Kasumi-1 (cell line): ENCODE measurements at regions not wholly inside any gene's neighbourhood (a gene's known extent, or its start where the extent isn't known, plus 50 kb on each side); places are given as distances from the start of the nearest gene placed in this dataset.
A peak's percentile ranks its signal among the peaks of the same experiment; 100 is the strongest.
"Not testable (repeated sequence)": the region's sequence is repeated elsewhere in the genome, so short reads cannot be mapped to it uniquely, and the experiment has no call there.

ENCODE experiments used
- DNase-seq, 2 experiments: peaks; one replicate each; lab custom pipeline; 2025; lab: John Stamatoyannopoulos, UW

DNA sequence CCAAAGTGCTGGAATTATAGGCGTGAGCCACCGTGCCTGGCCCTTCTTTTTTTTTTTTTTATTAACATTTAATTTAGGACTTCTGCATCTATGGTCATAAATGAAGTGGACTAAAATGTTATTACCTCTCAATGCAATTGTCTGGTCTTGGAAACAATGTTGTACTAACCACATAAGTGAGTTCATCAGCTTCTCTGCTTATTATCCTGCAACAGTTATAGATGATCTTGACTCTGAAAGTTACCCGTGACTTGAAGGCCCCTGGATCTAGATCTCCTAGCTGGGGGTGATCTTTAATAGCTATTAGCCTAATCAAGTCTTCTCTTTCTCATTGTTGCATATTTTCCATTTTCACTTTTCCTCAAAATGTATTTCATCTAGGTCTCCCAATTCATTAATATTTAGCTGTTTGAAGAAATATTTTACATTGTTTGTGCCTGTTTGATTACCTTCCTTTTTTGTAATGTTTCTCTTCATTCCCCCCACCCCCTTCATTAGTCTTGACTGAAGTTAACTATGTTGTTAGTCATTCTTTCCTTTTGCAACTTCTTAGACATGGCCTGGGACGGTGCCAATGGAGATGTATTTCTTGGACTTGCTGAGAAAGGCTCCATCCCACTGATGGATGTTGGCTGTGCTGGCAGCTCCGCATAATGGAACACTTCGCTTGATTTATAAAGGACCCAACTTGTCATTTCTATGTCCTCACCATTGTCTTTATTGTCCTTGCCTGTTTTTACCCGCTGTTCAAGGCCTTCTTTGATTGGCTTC lies 141.6 kb upstream of the RIOK3 start:
- no peak for DNase-seq

DNA sequence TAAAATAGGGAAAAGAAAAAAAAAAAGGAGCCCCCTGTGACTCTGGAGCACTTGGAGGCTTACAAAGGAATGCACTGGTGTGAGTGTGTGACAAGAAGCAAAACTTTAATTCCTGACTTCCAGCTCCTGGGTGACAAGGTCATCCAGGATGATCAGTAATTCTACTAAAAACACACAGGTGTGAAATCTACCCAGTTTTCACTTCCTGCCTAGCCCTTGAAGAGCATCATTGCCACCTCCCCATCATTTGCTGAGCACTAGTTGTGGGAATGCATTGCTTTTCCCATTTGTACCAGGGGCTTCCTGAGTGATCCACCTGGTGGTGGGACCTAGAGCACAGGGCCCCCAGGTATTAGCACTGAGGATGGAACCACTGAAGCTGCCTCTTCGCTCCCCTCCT lies 139.7 kb upstream of the RIOK3 start:
- DNase-seq = no peak

DNA sequence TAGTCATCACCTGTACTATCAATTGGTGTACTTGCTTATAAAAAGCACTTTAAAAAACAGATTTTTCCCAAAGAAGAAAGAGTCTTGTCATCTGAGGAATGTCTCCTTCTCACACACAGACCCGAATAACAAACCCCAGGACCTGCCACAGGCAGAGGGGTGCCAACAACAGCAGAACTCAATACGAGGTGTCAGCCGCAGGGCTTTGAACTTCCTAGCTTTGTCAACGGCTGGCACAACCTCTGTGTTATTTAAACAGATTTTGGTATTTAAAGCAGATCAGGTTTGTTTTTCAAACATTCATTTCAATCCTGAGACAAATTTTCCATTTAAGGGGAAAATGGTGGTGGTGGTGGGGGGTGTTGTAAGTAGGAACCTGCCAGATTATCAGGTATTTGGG lies 138.4 kb upstream of the RIOK3 start:
- DNase-seq = no peak

DNA sequence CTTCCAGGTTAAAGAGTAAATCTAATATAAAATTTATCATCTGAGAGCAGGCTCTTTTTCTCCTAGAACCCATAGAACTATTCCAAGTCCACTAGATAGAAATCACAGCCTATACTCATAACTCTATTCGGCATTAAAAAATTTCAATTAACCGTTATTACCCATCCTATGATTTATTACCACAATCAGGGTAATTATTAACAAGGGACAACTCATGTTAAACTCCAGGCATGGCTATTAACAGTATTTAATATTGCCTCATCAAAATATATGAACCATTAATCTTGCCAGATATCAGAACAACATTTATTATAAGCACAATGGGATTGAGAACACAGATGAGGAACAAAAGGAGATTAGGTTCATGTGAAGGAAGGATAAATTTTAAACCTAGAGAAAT lies 136.8 kb upstream of the RIOK3 start:
- DNase-seq = no peak

DNA sequence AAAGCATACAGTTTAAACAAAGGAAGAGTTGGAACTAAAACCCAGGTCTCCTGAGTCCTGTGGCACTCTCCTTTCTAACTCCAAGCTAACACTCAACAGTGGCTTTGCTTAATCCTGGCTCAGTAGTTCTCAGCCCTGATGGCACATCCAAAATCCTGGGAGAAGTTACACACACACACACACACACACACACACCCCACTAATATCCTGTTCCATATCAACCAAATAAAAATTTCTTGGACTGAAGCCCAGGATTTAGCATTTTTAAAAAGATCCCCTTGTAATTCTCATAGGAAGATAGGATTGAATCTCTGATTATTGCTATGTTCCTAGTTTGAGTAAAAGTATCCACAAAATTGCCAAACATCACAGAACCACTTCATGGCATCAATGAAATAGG lies 136.1 kb upstream of the RIOK3 start:
- no peak for DNase-seq

DNA sequence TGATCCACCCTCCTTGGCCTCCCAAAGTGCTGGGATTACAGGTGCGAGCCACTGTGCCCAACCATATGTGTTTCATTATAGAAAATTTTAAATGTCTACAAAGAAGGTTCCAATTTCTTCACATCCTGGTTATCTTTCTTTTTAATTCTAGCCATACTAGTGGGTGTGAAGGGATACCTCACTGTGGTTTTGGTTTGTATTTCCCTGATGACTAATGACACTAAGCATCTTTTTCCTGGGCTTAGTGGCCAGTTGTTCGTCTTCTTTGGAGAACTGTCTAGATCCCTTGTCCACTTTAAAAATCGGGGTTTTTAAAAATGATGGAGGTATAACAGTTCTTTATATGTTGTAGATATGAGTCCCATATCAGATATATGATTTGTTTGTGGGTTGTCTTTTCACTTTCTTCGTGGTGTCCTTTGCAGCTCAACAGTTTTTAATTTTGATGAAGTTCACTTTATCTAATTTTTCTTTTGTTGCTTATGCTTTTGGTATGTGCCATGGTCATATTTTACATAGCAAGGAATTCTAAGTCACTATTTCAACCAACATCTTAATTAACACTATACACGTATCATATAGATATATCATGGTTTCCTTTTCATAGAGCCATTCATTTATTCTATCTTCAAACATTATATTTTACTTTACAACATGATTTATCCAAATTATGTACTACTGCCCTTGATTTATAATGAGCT lies 135.0 kb upstream of the RIOK3 start:
- no peak for DNase-seq

DNA sequence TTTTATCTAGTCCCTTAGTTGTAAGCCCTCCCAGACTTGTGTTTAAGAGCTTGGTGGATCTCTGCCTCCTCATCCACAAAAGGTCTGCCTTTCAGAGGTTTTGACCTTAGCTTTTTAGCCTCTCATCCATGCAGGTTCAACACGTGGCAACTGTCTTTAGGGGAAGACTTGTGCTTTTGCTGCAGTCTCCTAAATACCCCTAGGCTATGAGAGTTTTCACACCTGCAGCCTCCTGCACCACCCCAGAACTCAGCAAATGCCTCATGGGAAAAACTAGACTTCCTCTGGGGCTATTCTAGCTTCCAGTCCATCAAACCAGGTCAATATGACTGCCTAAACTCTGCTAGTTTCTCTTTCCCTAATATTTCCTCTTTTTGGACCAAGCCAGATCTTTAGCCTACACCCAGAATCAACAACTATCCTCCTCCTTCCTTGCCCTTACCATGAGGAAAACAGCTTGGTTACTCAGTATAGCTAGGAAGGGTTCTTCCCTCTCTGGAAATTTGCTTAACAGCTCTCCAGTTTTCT lies 132.3 kb upstream of the RIOK3 start:
- DNase-seq = no peak

DNA sequence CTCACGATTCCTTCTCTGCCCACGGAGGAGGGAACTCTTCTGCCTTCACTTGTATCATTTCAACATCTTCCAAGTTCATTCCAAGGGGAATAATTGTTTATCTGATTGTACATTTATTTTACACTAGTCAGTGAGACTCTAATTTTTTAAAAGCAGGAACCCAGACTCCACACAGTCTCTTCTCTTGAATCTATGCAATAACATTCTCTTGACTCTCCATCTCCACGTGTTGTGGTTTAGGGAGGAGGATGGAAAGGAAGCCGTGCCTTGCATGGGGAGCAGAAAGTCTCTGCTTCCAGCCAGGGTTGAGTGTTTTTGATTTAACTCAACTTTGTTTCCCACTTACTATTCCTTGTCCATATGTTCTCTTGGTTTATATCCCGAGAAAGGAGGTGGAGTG lies 131.1 kb upstream of the RIOK3 start:
- peak in 1 of 2 experiments; percentile 17 for DNase-seq

DNA sequence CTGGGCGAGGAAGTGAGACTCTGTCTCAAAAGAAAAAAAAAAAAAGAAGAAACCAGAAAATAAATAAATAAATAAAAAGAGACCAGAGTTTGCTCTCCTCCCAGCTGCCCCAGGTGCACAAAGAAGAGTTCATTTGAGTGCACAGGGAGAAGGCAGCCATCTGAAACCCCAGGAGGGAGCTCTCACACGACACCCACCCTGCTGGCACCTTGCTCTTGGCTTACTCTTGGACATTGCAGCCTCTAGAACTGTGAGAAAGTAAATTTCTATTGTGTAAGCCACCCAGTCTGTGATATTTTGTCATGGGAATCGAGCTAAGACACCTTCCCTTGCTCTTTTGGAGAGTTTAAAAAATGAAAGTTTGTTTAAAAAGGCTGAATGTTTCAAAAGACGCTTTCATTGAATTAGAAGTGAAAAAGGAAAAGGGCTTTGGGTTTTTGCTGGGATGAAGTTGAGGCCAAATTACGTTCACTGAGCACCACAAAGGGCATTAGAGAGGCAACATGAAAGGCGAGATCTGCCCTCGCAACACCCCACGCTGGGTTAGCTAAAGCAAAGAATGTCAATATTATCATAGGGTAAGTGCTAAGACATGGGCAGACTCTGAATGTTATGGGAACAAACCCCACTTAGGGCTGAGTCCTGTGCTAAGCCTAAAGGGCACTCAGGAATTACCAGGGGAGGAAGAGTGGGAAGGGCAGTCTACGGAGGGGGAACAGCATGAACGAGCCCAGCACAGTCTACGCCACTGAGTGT lies 128.9 kb upstream of the RIOK3 start:
- no peak for DNase-seq

DNA sequence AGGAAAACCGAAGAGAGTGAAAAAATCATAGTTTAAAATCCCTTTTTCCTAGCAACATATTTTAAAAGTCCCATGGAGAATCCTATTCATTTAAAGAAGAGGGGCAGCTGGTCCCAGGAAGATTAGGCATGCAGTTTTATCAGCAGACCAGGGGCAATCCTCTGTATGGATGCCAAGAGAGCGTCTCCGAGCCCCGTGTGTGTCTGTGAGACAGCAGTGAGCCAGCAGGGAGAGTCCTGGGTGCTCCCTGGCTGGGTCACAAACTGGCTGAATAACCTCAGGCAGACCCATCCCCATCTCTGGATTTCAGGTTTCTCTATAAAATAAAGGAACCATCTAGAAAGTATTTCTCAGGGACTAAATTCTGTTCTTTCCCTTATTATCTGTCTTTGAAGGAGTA lies 128.2 kb upstream of the RIOK3 start:
- DNase-seq = no peak

DNA sequence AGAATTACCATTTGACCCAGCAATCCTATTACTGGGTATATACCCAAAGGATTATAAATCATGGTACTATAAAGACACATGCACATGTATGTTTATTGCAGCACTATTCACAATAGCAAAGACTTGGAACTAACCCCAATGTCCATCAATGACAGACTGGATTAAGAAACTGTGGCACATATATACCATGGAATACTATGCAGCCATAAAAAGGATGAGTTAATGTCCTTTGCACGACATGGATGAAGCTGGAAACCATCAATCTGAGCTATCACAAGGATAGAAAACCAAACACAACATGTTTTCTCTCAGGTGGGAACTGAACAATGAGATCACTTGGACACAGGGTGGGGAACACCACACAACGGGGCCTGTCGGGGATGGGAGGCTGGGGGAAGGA lies 123.4 kb upstream of the RIOK3 start:
- DNase-seq = not testable (repeated sequence)

DNA sequence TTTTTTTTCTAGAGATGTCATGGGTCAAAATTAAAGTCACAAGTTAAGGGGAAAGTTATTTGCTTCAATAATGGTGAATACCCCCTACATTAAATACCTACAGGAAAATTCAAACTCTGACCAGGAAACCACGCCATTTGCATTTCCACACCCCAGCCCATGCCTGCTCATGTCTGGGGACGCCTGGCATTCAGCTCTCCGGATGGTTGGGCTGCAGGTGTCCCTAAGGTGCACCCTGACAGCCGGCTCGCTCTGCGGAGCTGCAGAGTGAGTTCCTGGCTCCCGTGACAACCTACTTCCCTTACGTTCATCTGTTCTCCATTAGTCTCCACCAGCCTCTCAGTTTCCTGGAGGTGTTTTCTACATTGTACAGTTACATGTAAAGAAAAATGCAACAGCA lies 122.7 kb upstream of the RIOK3 start:
- no peak for DNase-seq

DNA sequence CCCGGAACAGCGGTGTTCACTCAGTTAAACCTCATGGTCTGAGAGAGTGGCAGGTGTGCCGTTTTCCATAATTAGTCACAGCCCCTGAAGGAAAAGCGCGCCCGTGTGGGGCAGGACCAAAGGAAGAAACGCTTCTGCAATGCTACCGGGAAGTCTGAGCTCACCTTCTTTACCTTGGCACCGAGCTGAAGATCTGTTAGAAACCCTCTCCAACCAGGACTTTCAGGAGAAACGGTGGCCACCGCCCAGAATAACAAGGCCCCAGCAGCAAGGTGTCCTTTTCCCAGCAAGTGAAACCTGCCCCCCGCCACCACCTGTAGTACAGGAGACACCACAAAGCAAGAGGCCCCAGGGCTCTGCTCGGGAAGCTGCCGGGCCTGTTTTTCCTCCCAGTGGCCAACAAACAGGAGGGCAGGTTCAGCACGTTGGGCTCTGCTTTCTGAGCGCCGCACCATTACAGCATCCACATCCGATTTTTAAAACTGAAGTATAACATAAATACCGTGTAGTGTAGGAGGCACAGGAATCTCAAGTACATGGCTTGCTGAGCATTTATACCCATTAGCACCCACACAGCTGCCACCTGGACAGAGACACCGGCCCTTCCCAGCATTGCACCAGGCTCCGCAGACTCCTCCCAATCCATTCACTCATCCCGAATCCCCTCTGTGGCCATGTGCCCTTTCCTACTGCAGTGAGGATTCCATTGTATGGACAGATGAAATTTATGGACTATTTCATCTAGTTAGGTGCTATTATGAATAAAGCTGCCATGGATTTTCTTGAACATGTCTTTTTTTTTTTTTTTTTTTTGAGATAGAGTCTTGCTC lies 121.8 kb upstream of the RIOK3 start:
- DNase-seq = no peak

DNA sequence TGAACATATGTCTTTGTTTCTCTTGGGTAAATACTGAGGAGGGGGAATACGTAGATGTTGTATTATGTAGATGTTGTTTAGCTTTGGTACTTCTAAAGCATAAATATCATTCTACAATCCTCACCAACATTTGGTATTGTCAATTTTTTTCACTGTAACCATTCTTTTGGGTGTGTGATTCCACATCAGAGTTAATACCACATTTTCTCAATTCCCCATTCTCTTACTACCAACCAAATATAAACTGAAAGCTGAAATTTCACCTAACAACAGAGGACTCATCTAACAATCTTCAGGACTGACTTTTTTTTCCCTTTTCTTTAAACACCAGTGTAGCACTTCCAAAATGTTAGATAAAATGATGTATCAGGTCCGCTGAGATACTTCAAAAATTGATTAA lies 120.7 kb upstream of the RIOK3 start:
- DNase-seq = no peak

DNA sequence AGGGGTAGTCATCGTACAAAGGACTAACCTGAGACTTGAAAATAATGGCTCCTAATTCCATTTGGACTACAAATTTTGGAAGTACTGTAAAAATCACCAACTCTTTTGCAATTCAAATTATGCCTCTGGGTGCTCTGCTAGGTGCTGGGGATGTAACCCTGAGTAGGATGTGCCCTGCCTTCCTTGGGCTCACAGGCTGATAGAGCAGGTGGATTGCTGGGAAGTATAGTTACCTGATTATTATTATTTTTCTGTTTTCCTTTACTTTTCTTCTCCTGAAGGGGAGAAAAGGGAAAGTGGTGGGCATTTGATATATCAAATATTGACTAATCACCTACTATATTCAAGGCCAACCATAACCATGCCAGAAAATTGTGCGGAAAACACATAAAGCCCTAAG lies 119.3 kb upstream of the RIOK3 start:
- no peak for DNase-seq

DNA sequence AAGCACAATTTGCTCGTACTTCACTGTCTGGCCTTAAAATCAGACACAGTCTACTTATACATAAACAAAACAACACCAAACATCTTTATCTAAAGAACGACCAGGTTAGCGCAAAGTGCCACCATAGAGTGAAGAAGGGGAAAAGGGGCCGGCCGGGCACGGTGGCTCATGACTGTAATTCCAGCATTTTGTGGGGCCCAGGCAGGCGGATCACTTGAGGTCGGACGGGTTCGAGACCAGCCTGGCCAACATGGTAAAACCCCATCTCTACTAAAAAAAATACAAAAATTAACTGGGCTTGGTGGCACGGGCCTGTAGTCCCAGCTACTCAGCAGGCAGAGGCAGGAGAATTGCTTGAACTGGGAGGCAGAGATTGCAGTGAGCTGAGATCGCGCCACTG lies 118.5 kb upstream of the RIOK3 start:
- DNase-seq = no peak

DNA sequence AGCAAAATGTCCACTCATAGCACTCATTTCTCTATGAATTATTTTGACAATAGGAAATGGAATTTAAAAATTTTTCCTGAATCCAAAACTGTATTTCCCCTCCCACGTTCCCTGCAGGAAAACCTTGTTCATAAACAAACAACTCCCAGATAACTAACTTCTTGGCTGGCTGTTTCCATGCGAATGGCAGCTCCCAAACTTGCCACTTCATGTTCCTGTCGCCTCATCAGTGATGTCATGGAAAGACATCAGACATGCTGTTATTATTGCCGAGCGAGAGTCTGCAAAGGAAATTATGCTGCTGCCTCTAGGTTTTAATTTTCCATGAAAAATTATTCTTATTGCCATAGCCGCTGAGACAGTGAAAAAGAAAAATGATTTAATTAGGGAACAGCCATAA lies 117.0 kb upstream of the RIOK3 start:
- DNase-seq = no peak

DNA sequence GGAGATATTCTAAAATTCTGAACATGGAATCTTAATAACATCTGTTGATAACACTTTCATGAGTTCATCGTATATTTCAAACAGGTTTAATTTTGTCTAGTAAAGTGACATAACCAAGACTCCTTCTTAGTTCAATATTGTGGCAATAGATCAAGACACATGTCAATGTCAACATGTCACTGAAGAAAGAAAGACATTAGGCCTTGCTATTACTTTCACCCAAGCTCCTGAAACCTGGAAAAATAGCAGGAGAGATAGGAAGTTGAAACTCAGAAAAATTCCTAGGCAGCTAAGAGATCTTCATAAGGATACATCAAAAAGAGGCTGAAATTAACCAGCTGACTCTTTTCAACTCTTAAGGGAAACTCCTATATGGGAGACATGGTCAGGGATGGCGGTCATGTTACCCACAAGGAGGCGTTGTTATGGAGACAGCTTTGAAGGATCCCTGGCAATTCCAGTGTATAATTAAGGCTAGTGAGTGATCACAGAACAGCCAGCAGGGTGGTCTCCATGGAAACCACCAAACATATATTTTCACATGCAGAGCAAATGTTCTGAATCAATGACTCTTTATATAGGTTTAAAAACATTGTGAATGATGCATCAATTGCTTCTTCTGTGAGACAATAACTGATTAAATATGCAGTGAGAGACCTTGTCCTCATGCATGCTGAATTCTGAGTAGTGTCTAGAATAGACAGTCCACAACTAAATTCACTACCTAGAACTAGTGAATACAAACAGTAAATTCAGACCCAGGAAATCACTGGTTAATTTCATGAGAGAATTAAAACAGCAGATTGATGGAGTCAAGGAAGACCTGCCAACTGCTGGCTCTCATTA lies 115.3 kb upstream of the RIOK3 start:
- DNase-seq = no peak

DNA sequence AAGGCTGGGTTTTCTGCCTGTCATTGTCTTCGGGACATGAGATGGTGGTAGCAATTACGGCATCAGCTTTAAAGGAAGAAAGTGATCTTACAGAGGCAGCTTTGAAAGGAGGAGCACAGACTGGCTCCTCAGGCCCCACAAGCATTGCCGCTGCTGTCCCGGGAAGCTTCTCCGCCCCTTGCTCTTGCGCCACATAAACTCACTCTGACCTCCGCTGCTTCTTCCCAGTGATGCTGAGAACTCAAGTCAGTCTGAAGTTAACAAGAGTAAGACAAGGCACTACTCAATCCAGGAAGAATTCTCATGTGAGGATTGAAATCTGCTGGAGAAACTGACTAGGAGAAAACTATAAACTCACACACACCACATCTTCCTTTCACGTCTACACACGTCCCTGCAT lies 112.4 kb upstream of the RIOK3 start:
- no peak for DNase-seq

DNA sequence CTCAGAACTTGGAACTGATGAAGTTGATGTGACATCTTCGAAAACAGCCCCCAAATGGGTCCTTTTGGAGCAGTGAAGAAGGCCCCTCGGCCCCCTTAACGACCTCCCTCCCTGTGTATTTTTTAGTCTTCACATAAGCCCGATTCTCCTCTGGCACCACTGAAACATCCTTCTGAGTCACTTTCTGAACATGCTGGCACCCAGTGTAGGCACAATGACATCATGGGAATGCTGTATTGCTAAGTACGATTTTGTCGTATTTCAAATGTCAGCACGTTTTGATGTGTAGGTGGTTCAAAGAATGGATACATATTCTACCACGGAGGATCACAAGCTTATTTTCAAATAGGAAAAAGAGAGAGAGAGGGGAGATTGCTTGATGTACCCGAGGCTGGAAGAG lies 111.7 kb upstream of the RIOK3 start:
- DNase-seq = no peak

DNA sequence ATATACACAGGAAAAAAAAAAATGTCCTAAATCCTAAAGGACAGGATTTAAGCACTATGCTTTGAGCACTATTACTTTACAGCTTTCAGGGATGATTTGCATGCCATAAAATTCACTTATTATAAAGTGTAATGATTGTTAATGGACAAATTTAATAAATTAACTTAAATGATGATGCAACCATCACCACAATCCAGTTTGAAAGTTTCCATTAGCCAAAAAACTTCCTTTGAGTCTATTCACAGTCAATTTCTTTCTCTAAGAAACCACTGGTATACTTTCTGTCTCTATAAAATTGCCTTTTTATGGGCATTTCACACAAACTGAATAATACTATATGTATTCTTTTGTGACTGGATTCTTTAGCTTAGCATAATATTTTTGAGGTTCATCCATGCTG lies 111.1 kb upstream of the RIOK3 start:
- no peak for DNase-seq
